ENCODE measurements at regions not wholly inside any gene's neighbourhood (a gene's known extent, or its start where the extent isn't known, plus 50 kb on each side); places are given as distances from the start of the nearest gene placed in this dataset.

GRCh38 chr11:109140857-109141515 is 281.0 kb upstream of the C11orf87 start:
- no peaks in the 10 kb centered on the region for H3K9me3 ChIP-seq (ENCODE audit: control insufficient read depth in 2 of 2, insufficient read depth in 1 of 2, low read depth in 1 of 2, low read length in 1 of 2)
- no peaks in the 10 kb centered on the region for H3K27me3 ChIP-seq (ENCODE audit: control insufficient read depth in 3 of 3, insufficient read depth in 3 of 3, low read length in 3 of 3)
- no peaks in the 10 kb centered on the region for H3K4me1 ChIP-seq (ENCODE audit: control insufficient read depth in 3 of 3, insufficient read depth in 2 of 3, low read depth in 1 of 3, low read length in 2 of 3)
- FAIRE-seq (no peak), DNase-seq (no peak)
- 82 to 97% (median 83%) methylated on average over 3 of the region's 3 CpGs for WGBS, 3 donors
- H3K27ac ChIP-seq (ENCODE audit: low read depth in 1 of 3, low read length in 2 of 3) = no peak overlapping the region
- H3K36me3 ChIP-seq (ENCODE audit: control insufficient read depth in 3 of 3, insufficient read depth in 2 of 3, low read depth in 1 of 3, low read length in 3 of 3) = no peaks in the 10 kb centered on the region
- H3K4me3 ChIP-seq (ENCODE audit: low read depth in 1 of 3, low read length in 3 of 3) = no peak overlapping the region

- no peaks in the 10 kb centered on the region for H3K9me3 ChIP-seq (ENCODE audit: control insufficient read depth in 2 of 2, insufficient read depth in 1 of 2, low read depth in 1 of 2, low read length in 1 of 2)
- H3K4me1 ChIP-seq (ENCODE audit: control insufficient read depth in 3 of 3, insufficient read depth in 2 of 3, low read depth in 1 of 3, low read length in 2 of 3) = no peaks in the 10 kb centered on the region
- DNase-seq = no peak
- no peaks in the 10 kb centered on the region for H3K27me3 ChIP-seq (ENCODE audit: control insufficient read depth in 3 of 3, insufficient read depth in 3 of 3, low read length in 3 of 3)
- H3K36me3 ChIP-seq (ENCODE audit: control insufficient read depth in 3 of 3, insufficient read depth in 2 of 3, low read depth in 1 of 3, low read length in 3 of 3) = no peaks in the 10 kb centered on the region
- no peak overlapping the region for H3K27ac ChIP-seq (ENCODE audit: low read depth in 1 of 3, low read length in 2 of 3)
- WGBS, 3 donors = 87 to 91% (median 90%) methylated on average over 14 of the region's 14 CpGs
- no peak overlapping the region for H3K4me3 ChIP-seq (ENCODE audit: low read depth in 1 of 3, low read length in 3 of 3)
- FAIRE-seq = no peak
These were observed 276.7 kb upstream of the C11orf87 start for GRCh38 chr11:109145287-109145686.

- H3K27ac ChIP-seq (ENCODE audit: low read depth in 1 of 3, low read length in 2 of 3) = no peak overlapping the region
- H3K9me3 ChIP-seq (ENCODE audit: control insufficient read depth in 2 of 2, insufficient read depth in 1 of 2, low read depth in 1 of 2, low read length in 1 of 2) = no peaks in the 10 kb centered on the region
- no peaks in the 10 kb centered on the region for H3K4me1 ChIP-seq (ENCODE audit: control insufficient read depth in 3 of 3, insufficient read depth in 2 of 3, low read depth in 1 of 3, low read length in 2 of 3)
- FAIRE-seq = no peak
- H3K27me3 ChIP-seq (ENCODE audit: control insufficient read depth in 3 of 3, insufficient read depth in 3 of 3, low read length in 3 of 3) = no peaks in the 10 kb centered on the region
- DNase-seq = no peak
- H3K36me3 ChIP-seq (ENCODE audit: control insufficient read depth in 3 of 3, insufficient read depth in 2 of 3, low read depth in 1 of 3, low read length in 3 of 3) = no peaks in the 10 kb centered on the region
- no peak overlapping the region for H3K4me3 ChIP-seq (ENCODE audit: low read depth in 1 of 3, low read length in 3 of 3)
These were observed 274.3 kb upstream of the C11orf87 start for GRCh38 chr11:109147726-109148125.

GRCh38 chr11:109148669-109149068 is 273.3 kb upstream of the C11orf87 start:
- Histone ChIP-seq H3K4me3 (ENCODE audit: low read depth in 1 of 3, low read length in 3 of 3) (no peak overlapping the region), H3K9me3 (ENCODE audit: control insufficient read depth in 2 of 2, insufficient read depth in 1 of 2, low read depth in 1 of 2, low read length in 1 of 2) (no peaks in the 10 kb centered on the region), H3K27ac (ENCODE audit: low read depth in 1 of 3, low read length in 2 of 3) (no peak overlapping the region), H3K27me3 (ENCODE audit: control insufficient read depth in 3 of 3, insufficient read depth in 3 of 3, low read length in 3 of 3) (no peaks in the 10 kb centered on the region), H3K4me1 (ENCODE audit: control insufficient read depth in 3 of 3, insufficient read depth in 2 of 3, low read depth in 1 of 3, low read length in 2 of 3) (no peaks in the 10 kb centered on the region), H3K36me3 (ENCODE audit: control insufficient read depth in 3 of 3, insufficient read depth in 2 of 3, low read depth in 1 of 3, low read length in 3 of 3) (no peaks in the 10 kb centered on the region)
- FAIRE-seq (no peak), DNase-seq (no peak)
- WGBS, 3 donors = 44 to 63% (median 50%) methylated on average over 2 of the region's 2 CpGs

GRCh38 chr11:109150581-109150980 is 271.4 kb upstream of the C11orf87 start:
- H3K4me1 ChIP-seq (ENCODE audit: control insufficient read depth in 3 of 3, insufficient read depth in 2 of 3, low read depth in 1 of 3, low read length in 2 of 3) = no peaks in the 10 kb centered on the region
- H3K4me3 ChIP-seq (ENCODE audit: low read depth in 1 of 3, low read length in 3 of 3) = no peak overlapping the region
- 36 to 53% (median 45%) methylated on average over 2 of the region's 2 CpGs for WGBS, 3 donors
- no peaks in the 10 kb centered on the region for H3K36me3 ChIP-seq (ENCODE audit: control insufficient read depth in 3 of 3, insufficient read depth in 2 of 3, low read depth in 1 of 3, low read length in 3 of 3)
- no peak for FAIRE-seq
- DNase-seq = no peak
- no peak overlapping the region for H3K27ac ChIP-seq (ENCODE audit: low read depth in 1 of 3, low read length in 2 of 3)
- H3K27me3 ChIP-seq (ENCODE audit: control insufficient read depth in 3 of 3, insufficient read depth in 3 of 3, low read length in 3 of 3) = no peaks in the 10 kb centered on the region
- H3K9me3 ChIP-seq (ENCODE audit: control insufficient read depth in 2 of 2, insufficient read depth in 1 of 2, low read depth in 1 of 2, low read length in 1 of 2) = no peaks in the 10 kb centered on the region

- DNase-seq (no peak), FAIRE-seq (no peak)
- H3K36me3 ChIP-seq (ENCODE audit: control insufficient read depth in 3 of 3, insufficient read depth in 2 of 3, low read depth in 1 of 3, low read length in 3 of 3) = no peaks in the 10 kb centered on the region
- no peaks in the 10 kb centered on the region for H3K27me3 ChIP-seq (ENCODE audit: control insufficient read depth in 3 of 3, insufficient read depth in 3 of 3, low read length in 3 of 3)
- H3K27ac ChIP-seq (ENCODE audit: low read depth in 1 of 3, low read length in 2 of 3) = no peak overlapping the region
- no peaks in the 10 kb centered on the region for H3K4me1 ChIP-seq (ENCODE audit: control insufficient read depth in 3 of 3, insufficient read depth in 2 of 3, low read depth in 1 of 3, low read length in 2 of 3)
- H3K4me3 ChIP-seq (ENCODE audit: low read depth in 1 of 3, low read length in 3 of 3) = no peak overlapping the region
- H3K9me3 ChIP-seq (ENCODE audit: control insufficient read depth in 2 of 2, insufficient read depth in 1 of 2, low read depth in 1 of 2, low read length in 1 of 2) = no peaks in the 10 kb centered on the region
These were observed 268.2 kb upstream of the C11orf87 start for GRCh38 chr11:109153836-109154235.

GRCh38 chr11:109155291-109155690 is 266.7 kb upstream of the C11orf87 start:
- Histone ChIP-seq H3K9me3 (ENCODE audit: control insufficient read depth in 2 of 2, insufficient read depth in 1 of 2, low read depth in 1 of 2, low read length in 1 of 2) (no peaks in the 10 kb centered on the region), H3K4me1 (ENCODE audit: control insufficient read depth in 3 of 3, insufficient read depth in 2 of 3, low read depth in 1 of 3, low read length in 2 of 3) (no peaks in the 10 kb centered on the region), H3K27ac (ENCODE audit: low read depth in 1 of 3, low read length in 2 of 3) (no peak overlapping the region), H3K27me3 (ENCODE audit: control insufficient read depth in 3 of 3, insufficient read depth in 3 of 3, low read length in 3 of 3) (no peaks in the 10 kb centered on the region), H3K36me3 (ENCODE audit: control insufficient read depth in 3 of 3, insufficient read depth in 2 of 3, low read depth in 1 of 3, low read length in 3 of 3) (no peaks in the 10 kb centered on the region), H3K4me3 (ENCODE audit: low read depth in 1 of 3, low read length in 3 of 3) (no peak overlapping the region)
- FAIRE-seq (no peak), DNase-seq (no peak)

GRCh38 chr11:109165035-109165434 is 257.0 kb upstream of the C11orf87 start:
- H3K4me1 ChIP-seq (ENCODE audit: control insufficient read depth in 3 of 3, insufficient read depth in 2 of 3, low read depth in 1 of 3, low read length in 2 of 3) = no peaks in the 10 kb centered on the region
- no peak overlapping the region for H3K4me3 ChIP-seq (ENCODE audit: low read depth in 1 of 3, low read length in 3 of 3)
- no peaks in the 10 kb centered on the region for H3K9me3 ChIP-seq (ENCODE audit: control insufficient read depth in 2 of 2, insufficient read depth in 1 of 2, low read depth in 1 of 2, low read length in 1 of 2)
- H3K36me3 ChIP-seq (ENCODE audit: control insufficient read depth in 3 of 3, insufficient read depth in 2 of 3, low read depth in 1 of 3, low read length in 3 of 3) = no peaks in the 10 kb centered on the region
- WGBS, 3 donors = 55 to 68% (median 59%) methylated on average over 3 of the region's 3 CpGs
- no peaks in the 10 kb centered on the region for H3K27me3 ChIP-seq (ENCODE audit: control insufficient read depth in 3 of 3, insufficient read depth in 3 of 3, low read length in 3 of 3)
- FAIRE-seq (no peak), DNase-seq (no peak)
- no peak overlapping the region for H3K27ac ChIP-seq (ENCODE audit: low read depth in 1 of 3, low read length in 2 of 3)

- WGBS, 3 donors = 70 to 83% (median 79%) methylated on average over 2 of the region's 2 CpGs
- H3K4me1 ChIP-seq (ENCODE audit: control insufficient read depth in 3 of 3, insufficient read depth in 2 of 3, low read depth in 1 of 3, low read length in 2 of 3) = no peaks in the 10 kb centered on the region
- no peak for DNase-seq
- H3K4me3 ChIP-seq (ENCODE audit: low read depth in 1 of 3, low read length in 3 of 3) = no peak overlapping the region
- H3K36me3 ChIP-seq (ENCODE audit: control insufficient read depth in 3 of 3, insufficient read depth in 2 of 3, low read depth in 1 of 3, low read length in 3 of 3) = no peaks in the 10 kb centered on the region
- FAIRE-seq = no peak
- no peak overlapping the region for H3K27ac ChIP-seq (ENCODE audit: low read depth in 1 of 3, low read length in 2 of 3)
- no peaks in the 10 kb centered on the region for H3K9me3 ChIP-seq (ENCODE audit: control insufficient read depth in 2 of 2, insufficient read depth in 1 of 2, low read depth in 1 of 2, low read length in 1 of 2)
- no peaks in the 10 kb centered on the region for H3K27me3 ChIP-seq (ENCODE audit: control insufficient read depth in 3 of 3, insufficient read depth in 3 of 3, low read length in 3 of 3)
These were observed 255.5 kb upstream of the C11orf87 start for GRCh38 chr11:109166441-109166840.
